ENCODE measurements at regions not wholly inside any gene's neighbourhood (a gene's known extent, or its start where the extent isn't known, plus 50 kb on each side); places are given as distances from the start of the nearest gene placed in this dataset.
A peak's percentile ranks its signal among the peaks of the same experiment; 100 is the strongest.

GRCh38 chr9:11356067-11356466 lies 743.3 kb upstream of the PTPRD start:
- in situ Hi-C loops (cut with HindIII; ENCODE audit: low sequenced_read_pairs), result no loop called here
- no peak for DNase-seq (ENCODE audit: low spot score)

GRCh38 chr9:11366585-11367129 lies 753.9 kb upstream of the PTPRD start:
- in situ Hi-C loops (cut with HindIII; ENCODE audit: low sequenced_read_pairs), result no loop called here
- no peak for DNase-seq (ENCODE audit: low spot score)

- DNase-seq (ENCODE audit: low spot score), result no peak
- in situ Hi-C loops (cut with HindIII; ENCODE audit: low sequenced_read_pairs), result no loop called here
These were observed 762.1 kb upstream of the PTPRD start for GRCh38 chr9:11374926-11375325.

- DNase-seq (ENCODE audit: low spot score), result no peak
- in situ Hi-C loops (cut with HindIII; ENCODE audit: low sequenced_read_pairs), result no loop called here
These were observed 789.8 kb upstream of the PTPRD start for GRCh38 chr9:11402621-11403020.

GRCh38 chr9:11414241-11414640 lies 801.4 kb upstream of the PTPRD start:
- no peak for DNase-seq (ENCODE audit: low spot score)

GRCh38 chr9:11417782-11418181 lies 805.0 kb upstream of the PTPRD start:
- in situ Hi-C loops (cut with HindIII; ENCODE audit: low sequenced_read_pairs), result no loop called here
- no peak for DNase-seq (ENCODE audit: low spot score)

More at GRCh38 chr9:11414241-11414640, 801.4 kb upstream of the PTPRD start:
- in situ Hi-C loops (cut with HindIII; ENCODE audit: low sequenced_read_pairs), result no loop called here

GRCh38 chr9:11431490-11431889 lies 818.7 kb upstream of the PTPRD start:
- no peak for DNase-seq (ENCODE audit: low spot score)
- in situ Hi-C loops (cut with HindIII; ENCODE audit: low sequenced_read_pairs), result no loop called here

- in situ Hi-C loops (cut with HindIII; ENCODE audit: low sequenced_read_pairs), result no loop called here
- no peak for DNase-seq (ENCODE audit: low spot score)
These were observed 819.6 kb upstream of the PTPRD start for GRCh38 chr9:11432361-11432760.

- in situ Hi-C loops (cut with HindIII; ENCODE audit: low sequenced_read_pairs), result no loop called here
- no peak for DNase-seq (ENCODE audit: low spot score)
These were observed 830.8 kb upstream of the PTPRD start for GRCh38 chr9:11443631-11444030.

GRCh38 chr9:11457825-11458790 lies 845.3 kb upstream of the PTPRD start:
- in situ Hi-C loops (cut with HindIII; ENCODE audit: low sequenced_read_pairs), result no loop called here
- DNase-seq (ENCODE audit: low spot score), result peak; percentile 4

- in situ Hi-C loops (cut with HindIII; ENCODE audit: low sequenced_read_pairs), result no loop called here
- DNase-seq (ENCODE audit: low spot score), result no peak
These were observed 856.9 kb upstream of the PTPRD start for GRCh38 chr9:11469745-11470144.

- in situ Hi-C loops (cut with HindIII; ENCODE audit: low sequenced_read_pairs), result no loop called here
- no peak for DNase-seq (ENCODE audit: low spot score)
These were observed 858.5 kb upstream of the PTPRD start for GRCh38 chr9:11471321-11471720.

- DNase-seq (ENCODE audit: low spot score), result no peak
- in situ Hi-C loops (cut with HindIII; ENCODE audit: low sequenced_read_pairs), result no loop called here
These were observed 888.0 kb upstream of the PTPRD start for GRCh38 chr9:11500780-11501179.

- DNase-seq (ENCODE audit: low spot score), result no peak
- in situ Hi-C loops (cut with HindIII; ENCODE audit: low sequenced_read_pairs), result no loop called here
These were observed 894.2 kb upstream of the PTPRD start for GRCh38 chr9:11506980-11507379.

GRCh38 chr9:11537566-11537965 lies 924.8 kb upstream of the PTPRD start:
- in situ Hi-C loops (cut with HindIII; ENCODE audit: low sequenced_read_pairs), result no loop called here
- no peak for DNase-seq (ENCODE audit: low spot score)

- no peak for DNase-seq (ENCODE audit: low spot score)
- in situ Hi-C loops (cut with HindIII; ENCODE audit: low sequenced_read_pairs), result no loop called here
These were observed 930.0 kb upstream of the PTPRD start for GRCh38 chr9:11542781-11543180.

- in situ Hi-C loops (cut with HindIII; ENCODE audit: low sequenced_read_pairs), result no loop called here
- DNase-seq (ENCODE audit: low spot score), result no peak
These were observed 933.4 kb upstream of the PTPRD start for GRCh38 chr9:11546231-11546630.

- in situ Hi-C loops (cut with HindIII; ENCODE audit: low sequenced_read_pairs), result no loop called here
- DNase-seq (ENCODE audit: low spot score), result no peak
These were observed 936.6 kb upstream of the PTPRD start for GRCh38 chr9:11549311-11549794.

- no peak for DNase-seq (ENCODE audit: low spot score)
- in situ Hi-C loops (cut with HindIII; ENCODE audit: low sequenced_read_pairs), result no loop called here
These were observed 938.3 kb upstream of the PTPRD start for GRCh38 chr9:11551106-11551505.

GRCh38 chr9:11558043-11558442 lies 945.2 kb upstream of the PTPRD start:
- no peak for DNase-seq (ENCODE audit: low spot score)
- in situ Hi-C loops (cut with HindIII; ENCODE audit: low sequenced_read_pairs), result no loop called here
